ENCODE measurements at regions not wholly inside any gene's neighbourhood (a gene's known extent, or its start where the extent isn't known, plus 50 kb on each side); places are given as distances from the start of the nearest gene placed in this dataset.

GRCh38 chr6:105941621-105942412 lies 144.3 kb upstream of the PRDM1 start:
- Histone ChIP-seq H3K4me2 (ENCODE audit: low read depth, low read length, poor library complexity, severe bottlenecking) (no peak overlapping the region), H3K9me2 (replicated peaks; ENCODE audit: insufficient read depth, low read length) (no peaks in the 10 kb centered on the region), H3K9me3 (ENCODE audit: insufficient read depth, low read length) (no peaks in the 10 kb centered on the region), H3F3A (ENCODE audit: insufficient read depth) (no peaks in the 10 kb centered on the region), H3K36me3 (ENCODE audit: low read length) (no peaks in the 10 kb centered on the region), H3K9ac (ENCODE audit: low read length) (no peak overlapping the region), H3K4me3 (ENCODE audit: insufficient read depth, low read length, poor library complexity, severe bottlenecking) (no peak overlapping the region), H2AFZ (ENCODE audit: low read depth, low read length, severe bottlenecking) (no peak overlapping the region), H3K27me3 (ENCODE audit: low read length) (no peaks in the 10 kb centered on the region), H3K79me2 (ENCODE audit: insufficient read depth, low read length) (no peaks in the 10 kb centered on the region), H4K20me1 (ENCODE audit: low read depth, low read length) (no peaks in the 10 kb centered on the region), H3K27ac (ENCODE audit: low read depth, low read length) (no peak overlapping the region)
- TF ChIP-seq EZH2phosphoT487 (conservative IDR thresholded peaks at IDR 0.05; ENCODE audit: low read length), result no peak
- TF ChIP-seq, protein P1, sequence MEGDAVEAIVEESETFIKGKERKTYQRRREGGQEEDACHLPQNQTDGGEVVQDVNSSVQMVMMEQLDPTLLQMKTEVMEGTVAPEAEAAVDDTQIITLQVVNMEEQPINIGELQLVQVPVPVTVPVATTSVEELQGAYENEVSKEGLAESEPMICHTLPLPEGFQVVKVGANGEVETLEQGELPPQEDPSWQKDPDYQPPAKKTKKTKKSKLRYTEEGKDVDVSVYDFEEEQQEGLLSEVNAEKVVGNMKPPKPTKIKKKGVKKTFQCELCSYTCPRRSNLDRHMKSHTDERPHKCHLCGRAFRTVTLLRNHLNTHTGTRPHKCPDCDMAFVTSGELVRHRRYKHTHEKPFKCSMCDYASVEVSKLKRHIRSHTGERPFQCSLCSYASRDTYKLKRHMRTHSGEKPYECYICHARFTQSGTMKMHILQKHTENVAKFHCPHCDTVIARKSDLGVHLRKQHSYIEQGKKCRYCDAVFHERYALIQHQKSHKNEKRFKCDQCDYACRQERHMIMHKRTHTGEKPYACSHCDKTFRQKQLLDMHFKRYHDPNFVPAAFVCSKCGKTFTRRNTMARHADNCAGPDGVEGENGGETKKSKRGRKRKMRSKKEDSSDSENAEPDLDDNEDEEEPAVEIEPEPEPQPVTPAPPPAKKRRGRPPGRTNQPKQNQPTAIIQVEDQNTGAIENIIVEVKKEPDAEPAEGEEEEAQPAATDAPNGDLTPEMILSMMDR (IDR thresholded peaks at IDR 0.05; ENCODE audit: insufficient read depth, low read length, poor library complexity, severe bottlenecking), result no peak

DNA sequence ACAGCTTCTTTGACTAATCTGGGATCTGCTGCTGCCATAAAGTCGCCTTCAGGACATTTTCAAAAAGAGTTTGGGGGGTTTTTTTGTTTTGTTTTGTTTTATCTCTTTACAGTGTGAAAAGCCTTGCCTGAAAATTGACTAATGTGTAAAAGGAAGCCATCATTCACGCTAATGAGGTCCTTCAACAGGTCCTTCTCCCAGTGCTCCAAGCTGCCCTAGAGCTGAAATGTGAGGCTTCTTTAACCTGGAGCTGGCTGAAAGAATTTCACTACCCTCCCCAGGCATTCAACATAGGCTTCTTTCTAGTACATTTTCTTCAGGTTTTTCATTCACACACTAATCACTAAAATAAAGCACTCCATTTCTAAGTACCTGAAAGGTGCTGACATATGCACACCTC lies 145.1 kb upstream of the PRDM1 start:
- H3F3A ChIP-seq (ENCODE audit: insufficient read depth), result no peaks in the 10 kb centered on the region
- H3K9me3 ChIP-seq (ENCODE audit: insufficient read depth, low read length), result no peaks in the 10 kb centered on the region
- no peak overlapping the region for H3K9ac ChIP-seq (ENCODE audit: low read length)
- no peak overlapping the region for H2AFZ ChIP-seq (ENCODE audit: low read depth, low read length, severe bottlenecking)
- no peak overlapping the region for H3K4me3 ChIP-seq (ENCODE audit: insufficient read depth, low read length, poor library complexity, severe bottlenecking)
- H4K20me1 ChIP-seq (ENCODE audit: low read depth, low read length), result no peaks in the 10 kb centered on the region
- no peak overlapping the region for H3K4me2 ChIP-seq (ENCODE audit: low read depth, low read length, poor library complexity, severe bottlenecking)
- TF ChIP-seq, protein P1 (IDR thresholded peaks at IDR 0.05; ENCODE audit: insufficient read depth, low read length, poor library complexity, severe bottlenecking), result no peak
- TF ChIP-seq EZH2phosphoT487 (conservative IDR thresholded peaks at IDR 0.05; ENCODE audit: low read length), result no peak
- no peaks in the 10 kb centered on the region for H3K79me2 ChIP-seq (ENCODE audit: insufficient read depth, low read length)
- H3K36me3 ChIP-seq (ENCODE audit: low read length), result no peaks in the 10 kb centered on the region
- no peaks in the 10 kb centered on the region for H3K27me3 ChIP-seq (ENCODE audit: low read length)
- H3K9me2 ChIP-seq (replicated peaks; ENCODE audit: insufficient read depth, low read length), result no peaks in the 10 kb centered on the region
- no peak overlapping the region for H3K27ac ChIP-seq (ENCODE audit: low read depth, low read length)

GRCh38 chr6:105936972-105937371 lies 149.2 kb upstream of the PRDM1 start:
- H3K36me3 ChIP-seq (ENCODE audit: low read length), result no peaks in the 10 kb centered on the region
- no peak overlapping the region for H3K4me2 ChIP-seq (ENCODE audit: low read depth, low read length, poor library complexity, severe bottlenecking)
- no peak overlapping the region for H3K4me3 ChIP-seq (ENCODE audit: insufficient read depth, low read length, poor library complexity, severe bottlenecking)
- H2AFZ ChIP-seq (ENCODE audit: low read depth, low read length, severe bottlenecking), result no peak overlapping the region
- no peaks in the 10 kb centered on the region for H3K9me3 ChIP-seq (ENCODE audit: insufficient read depth, low read length)
- H3K9me2 ChIP-seq (replicated peaks; ENCODE audit: insufficient read depth, low read length), result no peaks in the 10 kb centered on the region
- no peaks in the 10 kb centered on the region for H3K79me2 ChIP-seq (ENCODE audit: insufficient read depth, low read length)
- H4K20me1 ChIP-seq (ENCODE audit: low read depth, low read length), result no peaks in the 10 kb centered on the region
- H3K9ac ChIP-seq (ENCODE audit: low read length), result no peak overlapping the region
- H3K27me3 ChIP-seq (ENCODE audit: low read length), result no peaks in the 10 kb centered on the region
- no peak overlapping the region for H3K27ac ChIP-seq (ENCODE audit: low read depth, low read length)
- H3F3A ChIP-seq (ENCODE audit: insufficient read depth), result no peaks in the 10 kb centered on the region
- TF ChIP-seq EZH2phosphoT487 (conservative IDR thresholded peaks at IDR 0.05; ENCODE audit: low read length), result no peak
- TF ChIP-seq, protein P1 (IDR thresholded peaks at IDR 0.05; ENCODE audit: insufficient read depth, low read length, poor library complexity, severe bottlenecking), result no peak
